ENCODE measurements at regions not wholly inside any gene's neighbourhood (a gene's known extent, or its start where the extent isn't known, plus 50 kb on each side); places are given as distances from the start of the nearest gene placed in this dataset.

DNA sequence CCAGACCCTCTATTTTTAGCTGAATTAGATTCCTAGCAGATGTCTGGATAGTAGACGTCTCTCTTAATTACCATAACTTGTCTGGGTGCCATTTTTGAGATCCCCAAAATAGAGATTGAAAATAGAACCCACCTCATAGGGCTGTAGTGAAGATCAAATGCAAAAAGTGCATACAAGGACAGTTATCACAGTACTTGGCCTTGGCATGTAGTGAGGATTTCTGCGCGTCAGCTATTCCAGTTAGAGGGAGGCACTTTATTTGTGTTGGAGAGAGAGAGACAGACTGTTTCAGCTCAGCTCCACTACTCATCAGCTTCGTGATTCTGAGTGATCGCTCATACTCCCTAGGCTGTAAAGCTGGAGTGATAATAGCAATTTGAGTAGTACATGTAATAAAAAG lies 59.6 kb upstream of the CDH13 start:
- no peak for DNase-seq (ENCODE audit: low spot score)

DNA sequence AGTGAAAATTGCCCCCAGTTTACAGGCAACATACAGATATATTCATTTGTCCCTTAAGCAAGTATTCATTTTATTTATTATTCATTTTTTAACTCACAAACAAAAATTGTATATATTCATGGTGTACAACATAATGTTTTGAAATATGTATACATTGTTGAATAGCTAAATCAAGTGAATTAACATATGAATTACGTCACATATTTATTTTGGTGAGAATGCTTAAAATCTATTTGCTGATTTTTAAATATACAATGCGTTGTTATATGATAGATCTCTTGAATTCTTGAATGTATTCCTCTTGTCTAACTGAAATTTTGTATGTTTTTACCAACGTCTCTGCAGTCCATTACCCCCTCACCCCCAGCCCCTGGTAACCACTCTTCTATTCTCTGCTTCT lies 63.4 kb upstream of the CDH13 start:
- no peak for DNase-seq (ENCODE audit: low spot score)

DNA sequence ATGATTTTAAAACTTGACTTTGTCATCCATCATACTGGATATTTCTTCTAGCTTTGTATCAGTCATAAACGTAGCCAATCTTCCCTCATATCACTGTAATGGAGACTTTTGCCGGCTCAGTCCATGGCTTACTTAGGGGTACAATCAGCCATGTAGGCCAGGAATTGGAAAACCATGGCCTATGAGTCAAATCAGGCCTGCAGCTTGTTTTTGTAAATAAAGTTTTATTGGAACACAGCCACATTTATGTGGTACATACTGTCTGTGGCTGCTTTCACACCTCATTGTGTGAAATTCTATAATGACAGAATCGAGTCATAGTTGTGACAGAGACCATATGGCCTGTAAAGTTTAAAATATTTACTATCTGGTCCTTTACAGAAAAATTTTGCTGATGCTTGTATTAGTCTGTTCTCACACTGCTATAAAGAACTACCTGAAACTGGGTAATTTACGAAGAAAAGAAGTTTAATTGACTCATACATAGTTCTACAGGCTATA lies 64.5 kb upstream of the CDH13 start:
- DNase-seq (ENCODE audit: low spot score) = no peak

DNA sequence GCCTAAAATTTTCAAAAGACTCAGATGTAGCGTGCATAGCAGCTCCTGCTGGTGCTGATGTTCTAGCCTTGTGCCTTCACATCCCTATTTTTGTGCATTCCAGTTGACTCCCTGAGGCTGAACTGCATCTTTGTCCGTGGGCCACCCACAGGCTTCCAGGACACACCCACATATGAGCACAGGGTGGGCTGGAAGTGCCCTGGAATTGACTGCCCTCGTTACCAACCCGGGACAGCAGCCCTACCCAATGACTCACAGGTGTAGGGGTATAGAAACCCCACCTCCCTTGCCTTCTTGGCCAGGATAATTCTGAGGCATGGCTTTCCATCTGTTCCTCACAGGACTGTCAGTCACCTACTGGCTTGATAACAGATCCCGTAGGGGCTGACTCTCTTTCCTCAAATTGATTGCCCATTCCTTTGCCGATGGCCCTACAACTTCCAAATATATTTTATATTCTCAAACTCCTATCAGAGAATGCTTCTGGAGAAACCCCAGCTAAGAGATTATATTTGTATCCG lies 65.9 kb upstream of the CDH13 start:
- DNase-seq (ENCODE audit: low spot score) = no peak

DNA sequence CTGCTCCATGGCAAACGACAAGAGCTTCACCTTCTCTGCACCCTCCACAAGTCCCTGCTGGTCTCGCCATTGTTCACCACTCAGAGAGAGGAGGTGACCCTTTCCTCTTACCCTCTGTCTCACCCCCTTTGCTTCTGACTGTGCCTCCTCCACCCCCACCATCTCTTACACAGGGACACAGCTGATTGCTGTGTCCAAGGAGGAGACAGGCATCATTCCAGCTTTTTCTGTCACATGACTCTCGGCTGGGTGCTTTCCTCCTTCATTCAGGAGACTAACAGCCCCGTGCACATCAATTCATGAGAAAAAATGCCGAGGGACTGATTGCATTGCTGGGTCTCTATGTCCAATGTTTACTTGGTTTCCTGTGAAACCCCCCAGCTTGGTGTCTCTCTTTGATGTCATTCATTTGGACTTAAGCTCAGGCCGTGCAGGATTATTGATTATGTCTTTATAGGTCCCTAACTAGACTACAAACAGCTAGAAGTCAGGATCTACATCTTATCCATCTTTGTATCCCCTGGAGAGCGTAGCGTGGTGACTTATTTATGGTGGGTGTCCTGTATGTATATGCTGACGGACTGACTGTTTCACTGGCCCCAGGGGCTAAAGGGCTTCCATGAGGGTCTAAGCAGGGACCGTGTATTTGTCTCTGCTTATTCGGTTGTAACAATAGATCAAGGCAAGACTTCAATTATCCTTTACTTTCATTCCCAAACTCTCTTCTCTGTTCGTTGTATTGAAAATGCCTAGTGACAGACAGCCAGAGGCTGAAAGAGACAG lies 82.2 kb upstream of the CDH13 start:
- DNase-seq (ENCODE audit: low spot score) = no peak

DNA sequence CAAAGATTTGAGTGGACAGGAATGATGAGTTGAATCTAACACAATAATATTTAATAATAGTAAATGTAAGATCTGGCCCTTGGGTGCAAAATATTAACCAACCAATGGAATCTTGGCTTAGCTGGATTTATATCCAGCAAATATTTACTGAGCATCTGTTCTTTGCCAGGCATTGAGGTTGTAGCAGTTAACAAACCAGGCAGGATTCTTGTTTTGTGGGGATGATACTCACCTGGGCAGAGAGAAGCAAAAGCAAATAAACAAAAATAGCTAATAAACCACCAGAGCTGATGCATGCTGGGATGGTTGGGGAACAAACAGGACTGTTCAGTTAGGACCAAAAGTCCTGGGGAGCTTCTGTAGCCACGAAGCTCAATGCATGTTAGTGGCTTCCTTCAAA lies 84.1 kb upstream of the CDH13 start:
- DNase-seq (ENCODE audit: low spot score) = no peak

DNA sequence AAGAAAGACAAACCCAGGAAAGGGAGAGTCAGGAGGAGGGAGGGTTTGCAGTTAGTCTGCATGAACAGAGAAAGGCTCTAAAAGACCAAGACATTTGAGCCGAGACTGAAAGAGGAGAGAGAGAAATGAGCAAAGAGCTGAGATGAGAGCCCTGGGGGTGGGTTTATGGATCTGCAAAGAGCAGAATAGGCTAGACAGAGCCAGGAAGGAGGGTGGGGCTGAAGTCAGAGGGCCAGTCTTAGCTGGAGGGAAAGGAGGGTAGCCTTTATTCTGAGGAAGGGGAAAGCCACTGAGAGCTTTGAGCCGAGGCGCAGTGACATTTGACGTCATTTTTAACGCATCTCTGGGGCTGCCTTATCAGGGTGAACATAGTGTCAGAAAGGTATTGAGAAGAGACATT lies 85.7 kb upstream of the CDH13 start:
- no peak for DNase-seq (ENCODE audit: low spot score)

DNA sequence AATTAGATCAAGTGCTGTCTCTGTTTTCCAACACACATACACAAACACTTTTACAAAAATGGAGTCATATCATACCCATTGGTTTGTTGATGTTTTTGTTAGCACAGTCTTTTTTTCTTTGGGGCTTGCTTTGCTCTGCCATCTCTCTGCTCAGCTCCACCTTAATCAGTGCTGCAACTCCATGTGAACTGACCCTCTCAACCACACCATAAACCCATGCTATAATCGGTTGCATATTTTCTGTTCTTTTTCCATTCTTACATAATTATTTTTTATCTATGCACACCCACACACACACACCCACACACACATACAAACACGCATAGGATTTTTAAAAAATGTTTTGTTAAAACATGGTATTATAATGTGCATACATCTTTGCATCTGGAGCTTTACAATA lies 91.0 kb upstream of the CDH13 start:
- no peak for DNase-seq (ENCODE audit: low spot score)

DNA sequence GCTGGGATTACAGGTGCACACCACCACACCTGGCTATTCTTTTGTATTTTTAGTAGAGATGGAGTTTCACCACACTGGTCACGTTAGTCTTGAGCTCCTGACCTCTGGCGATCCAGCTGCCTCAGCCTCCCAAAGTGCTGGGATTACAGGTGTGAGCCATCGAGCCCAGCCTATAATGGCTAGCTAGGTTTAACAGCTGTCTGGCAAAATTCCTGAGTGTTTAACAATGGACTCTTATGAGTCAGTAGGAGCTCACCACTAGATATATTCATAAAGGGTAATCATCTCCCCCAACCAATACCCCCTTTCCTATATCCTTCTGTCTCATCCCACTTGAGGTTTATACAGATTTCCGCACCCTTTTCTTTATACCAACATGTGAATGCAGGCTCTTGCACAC lies 91.5 kb upstream of the CDH13 start:
- no peak for DNase-seq (ENCODE audit: low spot score)

DNA sequence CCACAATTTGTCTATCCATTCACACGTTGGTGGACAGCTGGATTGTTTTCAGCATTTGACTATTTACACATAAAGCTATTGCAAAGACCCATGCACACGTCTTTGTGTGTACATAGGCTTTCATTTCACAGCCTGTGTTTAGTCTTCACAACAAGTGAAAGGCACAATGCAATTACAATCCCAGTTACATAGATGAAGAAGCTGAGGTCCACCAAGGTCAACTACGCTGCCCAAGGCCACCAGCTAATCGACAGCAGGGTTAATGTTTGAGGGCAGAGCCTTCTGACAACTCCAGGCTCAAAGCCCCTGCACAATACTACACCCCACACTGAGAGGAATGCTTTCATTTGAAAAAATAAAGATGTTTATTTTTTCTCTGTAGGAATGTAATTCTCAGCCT lies 93.6 kb upstream of the CDH13 start:
- no peak for DNase-seq (ENCODE audit: low spot score)

DNA sequence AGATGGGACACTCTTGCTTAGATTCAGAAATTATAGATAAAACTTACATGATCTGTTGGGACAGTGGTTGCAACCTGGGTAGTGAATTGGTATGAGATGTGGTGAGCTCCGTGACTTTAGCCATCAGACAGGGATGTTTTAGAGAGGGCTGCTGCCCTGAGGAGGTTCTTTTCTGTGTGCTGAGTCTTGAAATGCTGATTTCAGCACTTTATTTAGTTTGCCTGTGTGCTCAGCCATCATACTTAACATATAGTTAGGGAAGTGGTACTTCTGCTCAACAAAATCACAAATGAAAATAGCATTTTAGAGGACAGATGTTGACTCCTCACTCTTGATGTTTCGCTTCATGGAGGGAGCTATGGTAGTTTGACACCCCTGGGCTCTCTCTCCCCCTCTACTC lies 95.9 kb upstream of the CDH13 start:
- no peak for DNase-seq (ENCODE audit: low spot score)

DNA sequence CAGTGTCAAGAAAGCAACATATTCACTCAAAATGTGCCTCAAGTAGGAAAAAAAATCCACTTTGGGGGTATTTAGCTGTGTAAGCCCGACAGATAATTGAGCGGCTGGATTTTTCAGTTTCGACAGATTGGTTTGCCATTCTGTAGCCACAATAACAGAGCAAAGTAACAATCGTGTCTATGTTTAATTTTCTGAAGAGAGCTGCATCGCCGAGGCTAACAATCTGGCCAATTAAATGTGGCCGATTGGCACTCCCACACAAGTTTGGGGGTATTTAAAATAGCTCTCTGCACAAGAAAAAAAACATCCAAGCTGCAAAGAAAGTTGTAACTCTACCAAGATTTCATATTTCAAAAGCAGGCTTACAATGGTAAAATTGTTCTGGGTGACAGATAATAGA lies 99.7 kb upstream of the CDH13 start:
- DNase-seq (ENCODE audit: low spot score) = no peak

DNA sequence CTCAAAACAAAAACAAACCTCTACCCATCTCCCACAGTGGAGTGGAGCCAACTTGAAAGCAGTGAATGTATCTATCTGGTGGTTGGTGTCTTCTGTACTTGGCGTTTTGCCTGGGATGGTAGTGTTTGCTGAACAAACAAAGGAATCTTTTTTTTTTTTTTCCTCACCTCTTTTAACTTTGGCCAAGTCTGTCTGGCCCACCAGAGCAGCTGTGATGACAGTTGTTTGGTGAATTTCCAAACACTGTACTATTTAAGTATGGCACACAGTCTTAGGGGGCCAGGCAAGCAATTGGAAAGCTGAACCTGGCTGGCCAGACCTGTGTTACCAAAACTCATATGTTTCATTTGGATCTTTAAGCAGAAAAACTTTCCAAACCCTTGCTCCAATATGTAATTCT lies 101.8 kb upstream of the CDH13 start:
- no peak for DNase-seq (ENCODE audit: low spot score)

DNA sequence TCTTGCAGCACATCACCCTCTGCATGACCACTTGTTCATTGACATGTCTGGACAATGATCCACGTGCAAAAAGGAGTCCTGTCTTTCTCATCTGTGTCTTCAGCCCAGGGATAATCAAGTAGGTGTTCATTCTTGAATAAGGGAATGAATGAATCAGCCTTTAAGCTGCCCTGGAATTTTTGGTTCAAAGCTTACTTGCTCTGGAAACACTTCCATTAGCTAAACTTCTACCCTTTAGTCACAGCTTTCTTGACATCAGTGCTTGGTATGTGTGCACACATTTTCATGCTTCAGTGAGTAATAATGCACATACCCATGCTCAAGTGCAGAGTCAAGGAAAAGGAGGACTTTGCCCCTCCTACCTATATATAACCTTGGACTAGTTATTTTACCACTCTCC lies 103.0 kb upstream of the CDH13 start:
- no peak for DNase-seq (ENCODE audit: low spot score)

DNA sequence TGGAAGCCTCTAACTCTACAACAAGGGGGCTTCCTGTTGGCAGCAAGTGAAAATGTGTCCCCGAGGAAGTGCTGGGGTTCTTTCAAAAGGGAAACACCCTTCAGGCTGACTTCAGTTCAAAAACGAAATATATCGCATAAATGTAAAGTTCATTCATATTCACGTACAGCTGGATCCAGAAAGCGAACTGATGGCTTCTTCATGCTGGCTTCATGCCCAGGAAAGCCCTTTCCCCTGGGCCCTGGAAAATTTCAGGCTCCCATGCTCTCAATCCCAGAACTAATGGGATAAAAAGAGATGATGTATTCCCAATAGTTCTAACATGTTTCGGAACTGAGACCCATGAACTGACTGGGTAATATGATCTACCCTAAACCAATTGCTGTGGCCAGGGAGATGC lies 104.7 kb upstream of the CDH13 start:
- DNase-seq (ENCODE audit: low spot score) = no peak

DNA sequence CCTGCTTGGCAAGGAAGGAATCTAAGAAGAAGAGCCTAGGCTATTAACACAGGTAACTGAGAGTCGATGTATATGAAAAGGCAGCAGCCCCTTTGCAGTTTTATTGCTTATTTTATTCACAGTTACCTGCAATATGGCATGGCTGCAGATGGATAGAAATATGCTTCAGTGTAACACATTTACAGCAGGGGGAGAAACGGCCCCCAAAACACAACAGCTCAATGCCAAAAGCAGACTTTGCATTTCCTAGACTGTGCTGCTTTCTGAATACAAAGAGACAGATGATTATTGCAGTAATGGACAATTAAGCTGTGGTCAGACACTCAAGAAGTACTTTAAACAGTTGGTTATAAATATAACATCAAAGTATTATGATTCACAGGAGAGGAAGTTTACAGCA lies 108.0 kb upstream of the CDH13 start:
- DNase-seq (ENCODE audit: low spot score) = no peak

DNA sequence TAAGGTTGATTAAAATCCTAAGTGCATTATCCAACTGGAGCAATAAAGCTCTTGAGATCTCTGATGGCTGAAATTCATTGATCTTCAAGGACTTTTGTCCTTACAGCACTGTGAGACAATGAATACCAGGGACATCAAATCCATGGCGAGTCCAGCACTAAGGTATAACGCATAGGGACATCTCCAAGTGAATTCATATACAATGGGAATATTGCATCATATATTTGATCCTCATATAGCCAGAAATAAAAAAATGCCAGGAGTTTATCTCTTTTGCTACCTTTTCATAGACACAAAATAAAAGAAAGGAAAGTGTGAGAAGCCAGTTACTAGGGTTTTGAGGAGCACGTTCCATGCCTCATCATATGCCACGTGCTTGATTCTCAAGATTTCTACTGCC lies 112.5 kb upstream of the CDH13 start:
- no peak for DNase-seq (ENCODE audit: low spot score)

DNA sequence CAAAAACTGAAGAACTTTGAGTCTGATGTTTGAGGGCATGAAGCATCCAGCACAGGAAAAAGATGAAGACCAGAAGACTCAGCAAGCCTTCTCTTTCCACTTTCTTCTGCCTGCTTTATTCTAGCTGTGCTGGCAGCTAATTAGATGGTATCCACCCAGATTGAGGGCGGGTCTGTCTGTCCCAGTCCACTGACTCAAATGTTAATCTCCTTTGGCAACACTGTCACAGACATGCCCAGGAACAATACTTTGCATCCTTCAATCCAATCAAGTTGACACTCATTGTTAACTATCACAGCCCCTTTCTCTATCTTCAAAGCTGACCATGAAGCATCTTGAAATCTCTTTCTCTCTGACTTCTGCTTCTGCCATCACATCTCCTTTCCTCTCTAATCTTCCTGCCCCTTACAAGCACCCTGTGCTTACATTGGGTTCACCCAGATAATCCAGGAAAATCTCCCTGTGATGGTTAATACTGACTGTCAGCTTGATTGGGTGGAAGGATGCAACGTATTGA lies 115.9 kb upstream of the CDH13 start:
- DNase-seq (ENCODE audit: low spot score) = no peak

DNA sequence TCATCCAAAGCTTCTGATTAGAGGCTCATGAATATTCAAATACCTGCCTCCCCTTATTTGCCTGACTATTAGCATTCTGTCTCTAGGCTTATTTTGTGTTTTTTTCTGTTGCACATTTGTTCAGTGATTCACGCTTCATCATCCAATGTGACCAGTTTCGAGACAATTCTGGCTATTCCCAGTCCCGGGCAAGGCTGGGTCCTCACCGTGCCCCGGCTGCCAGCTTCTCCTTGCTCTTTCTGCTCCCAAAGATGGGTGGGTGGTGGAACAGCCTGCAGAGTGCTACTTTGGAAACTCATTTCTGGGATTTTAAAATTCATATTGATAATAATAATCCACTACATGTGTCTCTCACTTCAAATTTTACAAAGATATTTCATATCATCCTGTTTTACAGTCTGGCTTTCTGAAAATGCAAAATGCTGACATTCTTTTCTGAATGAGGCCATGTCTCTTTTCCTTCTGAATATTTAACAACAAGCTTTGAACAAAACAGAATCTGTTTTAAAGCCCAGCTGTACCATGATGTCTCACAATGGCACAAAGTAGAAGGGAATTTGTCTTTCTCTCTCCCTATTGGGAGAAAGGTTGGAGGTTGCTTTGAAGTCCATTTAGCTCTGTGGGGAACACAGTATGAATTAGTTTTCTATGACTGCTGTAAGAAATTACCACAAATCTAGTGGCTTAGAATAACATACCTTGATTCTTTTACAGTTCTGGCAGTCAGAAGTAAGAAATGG lies 116.9 kb upstream of the CDH13 start:
- DNase-seq (ENCODE audit: low spot score) = no peak

DNA sequence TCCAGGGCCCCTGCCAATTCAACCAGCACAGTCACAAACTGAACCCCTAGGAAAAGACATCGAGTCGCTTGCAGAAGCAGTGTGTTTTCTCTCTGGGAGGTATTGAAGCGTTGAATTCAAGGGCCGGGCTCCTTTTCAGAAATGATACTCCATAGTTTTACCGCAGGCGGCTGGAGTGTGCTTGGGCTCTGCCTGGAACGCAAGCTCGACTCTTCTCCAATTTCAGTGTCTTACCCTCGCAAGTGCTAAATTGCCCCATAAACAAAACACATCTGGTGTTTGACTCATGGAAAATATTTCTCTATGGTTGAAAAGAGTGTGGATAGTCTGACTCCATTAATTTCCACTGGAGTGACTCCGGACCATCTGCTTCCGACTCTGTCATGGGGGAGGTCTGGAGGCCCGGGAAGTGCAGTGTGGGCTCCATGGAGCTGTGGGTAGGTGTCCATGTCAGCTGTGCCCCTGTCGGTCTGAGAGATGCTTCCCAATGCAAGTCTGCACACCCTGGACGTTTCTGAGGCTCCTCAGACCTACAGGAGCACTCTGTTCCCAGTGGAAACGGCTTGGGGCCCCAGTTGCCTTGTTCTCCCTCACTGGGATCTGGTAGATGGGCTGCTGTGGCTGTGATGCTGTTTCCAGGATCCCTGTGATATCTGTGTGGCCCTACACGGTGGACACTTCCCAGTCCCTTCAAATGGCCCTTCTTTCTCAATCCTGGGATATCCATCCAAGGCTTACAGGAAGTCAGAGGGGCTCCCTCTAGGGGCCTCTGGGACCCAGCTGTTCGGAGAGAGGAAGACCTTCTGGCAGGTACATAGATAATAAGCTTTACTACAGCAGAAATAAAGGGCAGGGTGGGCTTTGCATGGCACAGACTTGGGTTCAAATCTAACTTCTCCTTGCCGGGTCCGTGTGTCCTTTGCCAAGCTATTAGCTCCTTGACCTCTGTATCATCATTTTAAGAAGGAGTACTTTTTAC lies 119.8 kb upstream of the CDH13 start:
- DNase-seq (ENCODE audit: low spot score) = no peak

DNA sequence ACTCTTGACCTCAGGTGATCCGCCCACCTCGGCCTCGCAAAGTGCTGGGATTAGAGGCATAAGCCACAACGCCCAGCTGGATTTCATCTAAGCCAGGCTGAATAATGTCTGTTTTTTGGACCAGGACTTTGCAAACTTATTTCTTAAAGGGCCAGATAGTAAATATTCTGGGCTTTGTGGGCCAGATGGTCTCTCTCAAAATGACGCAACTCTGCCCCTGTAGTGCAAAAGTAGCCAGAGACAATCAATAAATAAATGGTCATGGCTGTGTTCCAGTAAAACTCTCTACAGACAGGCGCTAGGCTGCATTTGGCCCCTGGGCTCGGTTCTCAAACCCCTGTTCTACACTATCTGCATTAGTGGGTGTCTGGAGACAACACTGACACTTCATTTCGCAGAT lies 121.9 kb upstream of the CDH13 start:
- DNase-seq (ENCODE audit: low spot score) = no peak

DNA sequence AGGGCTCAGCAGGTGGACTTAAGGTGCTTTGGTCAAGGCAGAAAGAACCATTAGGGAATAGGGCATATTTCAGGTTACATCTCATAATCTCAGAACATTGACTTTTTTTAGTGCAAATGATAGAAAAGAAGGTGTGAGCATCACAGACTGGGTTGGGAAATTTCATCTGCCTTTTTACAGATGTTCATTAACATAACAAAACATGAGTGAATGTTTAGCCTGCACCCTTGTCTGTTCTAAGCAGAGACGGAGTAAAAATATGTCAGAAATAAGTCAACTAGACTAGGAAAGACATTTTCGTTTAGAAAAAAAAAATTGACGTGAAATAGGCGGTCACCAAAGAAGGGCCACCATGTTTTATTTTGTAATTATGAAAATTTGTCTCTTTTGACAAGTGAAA lies 127.5 kb upstream of the CDH13 start:
- DNase-seq (ENCODE audit: low spot score) = no peak
